ENCODE measurements at regions not wholly inside any gene's neighbourhood (a gene's known extent, or its start where the extent isn't known, plus 50 kb on each side); places are given as distances from the start of the nearest gene placed in this dataset.

GRCh38 chr7:11243739-11244138, 270.1 kb downstream of the PHF14 start:
- no peaks in the 10 kb centered on the region for H3K27me3 ChIP-seq
- no peaks in the 10 kb centered on the region for H3K9me3 ChIP-seq
- ATAC-seq (no peak), DNase-seq (no peak)
- no peak for TF ChIP-seq CTCF (IDR thresholded peaks at IDR 0.05)
- intact Hi-C loops (cut with DNase I) = no loop called here
- no peak overlapping the region for H3K4me3 ChIP-seq
- no peaks in the 10 kb centered on the region for H3K4me1 ChIP-seq
- H3K27ac ChIP-seq = no peak overlapping the region
- H3K36me3 ChIP-seq = no peaks in the 10 kb centered on the region

GRCh38 chr7:11244149-11244548, 270.5 kb downstream of the PHF14 start:
- no peak overlapping the region for H3K4me3 ChIP-seq
- no peaks in the 10 kb centered on the region for H3K4me1 ChIP-seq
- intact Hi-C loops (cut with DNase I) = no loop called here
- no peaks in the 10 kb centered on the region for H3K27me3 ChIP-seq
- no peak for ATAC-seq
- no peak overlapping the region for H3K27ac ChIP-seq
- H3K9me3 ChIP-seq = no peaks in the 10 kb centered on the region
- no peak for TF ChIP-seq CTCF (IDR thresholded peaks at IDR 0.05)
- no peaks in the 10 kb centered on the region for H3K36me3 ChIP-seq
- no peak for DNase-seq

- Histone ChIP-seq H3K36me3 (no peaks in the 10 kb centered on the region), H3K27ac (no peak overlapping the region), H3K9me3 (no peaks in the 10 kb centered on the region), H3K4me3 (no peak overlapping the region), H3K27me3 (no peaks in the 10 kb centered on the region), H3K4me1 (no peaks in the 10 kb centered on the region)
- no peak for DNase-seq
- no peak for ATAC-seq
- intact Hi-C loops (cut with DNase I) = no loop called here
- TF ChIP-seq CTCF (IDR thresholded peaks at IDR 0.05) = no peak
These were observed 273.9 kb downstream of the PHF14 start for GRCh38 chr7:11247545-11247944.

- no peak for DNase-seq
- intact Hi-C loops (cut with DNase I) = no loop called here
- Histone ChIP-seq H3K36me3 (no peaks in the 10 kb centered on the region), H3K4me3 (no peak overlapping the region), H3K27me3 (no peaks in the 10 kb centered on the region), H3K9me3 (no peaks in the 10 kb centered on the region), H3K4me1 (no peaks in the 10 kb centered on the region), H3K27ac (no peak overlapping the region)
- TF ChIP-seq CTCF (IDR thresholded peaks at IDR 0.05) = no peak
- ATAC-seq = no peak
These were observed 277.8 kb downstream of the PHF14 start for GRCh38 chr7:11251436-11251835.

- no peak for DNase-seq
- H3K9me3 ChIP-seq = no peaks in the 10 kb centered on the region
- TF ChIP-seq CTCF (IDR thresholded peaks at IDR 0.05) = no peak
- no peak overlapping the region for H3K27ac ChIP-seq
- no peak overlapping the region for H3K4me3 ChIP-seq
- intact Hi-C loops (cut with DNase I) = no loop called here
- H3K27me3 ChIP-seq = no peaks in the 10 kb centered on the region
- no peaks in the 10 kb centered on the region for H3K4me1 ChIP-seq
- H3K36me3 ChIP-seq = no peaks in the 10 kb centered on the region
- no peak for ATAC-seq
These were observed 278.4 kb downstream of the PHF14 start for GRCh38 chr7:11252011-11252607.

All from left lung (tissue), 4 donors.